HG03342 (cell line): ENCODE measurements at regions not wholly inside any gene's neighbourhood (a gene's known extent, or its start where the extent isn't known, plus 50 kb on each side); places are given as distances from the start of the nearest gene placed in this dataset.
"Not testable (repeated sequence)": the region's sequence is repeated elsewhere in the genome, so short reads cannot be mapped to it uniquely, and the experiment has no call there.

Experiments used
- ATAC-seq: cut with Tn5 transposase; IDR thresholded peaks from one replicate; pipeline ENCODE4 v1.9.1; 2021; ENCODE audit warnings: mild to moderate bottlenecking, moderate library complexity; ENCODE audit not compliant: unreplicated experiment

DNA sequence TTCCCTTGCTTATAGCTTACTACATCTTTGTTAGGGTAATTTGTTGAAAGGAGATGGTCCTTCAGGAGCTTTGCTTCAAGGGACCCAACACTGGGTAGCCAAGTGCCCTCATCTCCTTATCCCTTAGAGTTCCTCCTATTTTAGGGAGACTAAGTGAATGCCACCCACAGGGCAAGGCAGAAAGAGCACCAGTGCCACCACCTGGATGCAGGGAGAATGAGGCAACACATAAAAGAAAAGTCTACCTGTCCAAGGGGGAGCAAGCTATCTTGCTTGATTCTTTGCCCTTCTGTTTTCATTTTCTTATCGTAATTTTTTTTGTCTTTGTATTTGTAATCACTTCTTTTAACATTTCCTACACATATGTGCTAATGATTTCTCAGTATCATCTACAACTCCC lies 205.5 kb downstream of the NPR3 start:
- no peak for ATAC-seq

DNA sequence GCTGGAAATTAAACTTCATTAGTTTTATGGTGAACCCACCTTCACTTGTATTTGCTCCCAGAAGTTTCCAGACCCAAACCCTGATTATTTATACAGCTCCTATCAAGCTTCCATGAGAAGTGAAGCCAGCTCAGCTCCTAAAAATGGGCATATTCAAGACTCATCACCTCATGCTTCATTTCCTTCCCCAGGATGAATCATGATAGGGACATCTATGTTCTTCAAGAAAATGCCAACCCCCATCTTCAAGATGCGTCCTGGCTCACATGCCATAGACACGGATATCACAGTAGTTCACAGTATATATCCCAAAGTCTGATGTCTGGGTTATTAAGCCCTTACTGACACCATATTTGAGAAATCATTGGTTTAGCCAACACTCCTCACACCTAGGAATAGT lies 217.6 kb downstream of the NPR3 start:
- no peak for ATAC-seq

DNA sequence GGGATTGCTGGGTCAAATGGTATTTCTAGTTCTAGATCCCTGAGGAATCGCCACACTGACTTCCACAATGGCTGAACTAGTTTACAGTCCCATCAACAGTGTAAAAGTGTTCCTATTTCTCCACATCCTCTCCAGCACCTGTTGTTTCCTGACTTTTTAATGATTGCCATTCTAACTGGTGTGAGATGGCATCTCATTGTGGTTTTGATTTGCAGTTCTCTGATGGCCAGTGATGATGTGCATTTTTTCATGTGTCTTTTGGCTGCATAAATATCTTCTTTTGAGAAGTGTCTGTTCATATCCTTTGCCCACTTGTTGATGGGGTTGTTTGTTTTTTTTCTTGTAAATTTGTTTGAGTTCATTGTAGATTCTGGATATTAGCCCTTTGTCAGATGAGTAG lies 220.3 kb downstream of the NPR3 start:
- ATAC-seq = not testable (repeated sequence)

DNA sequence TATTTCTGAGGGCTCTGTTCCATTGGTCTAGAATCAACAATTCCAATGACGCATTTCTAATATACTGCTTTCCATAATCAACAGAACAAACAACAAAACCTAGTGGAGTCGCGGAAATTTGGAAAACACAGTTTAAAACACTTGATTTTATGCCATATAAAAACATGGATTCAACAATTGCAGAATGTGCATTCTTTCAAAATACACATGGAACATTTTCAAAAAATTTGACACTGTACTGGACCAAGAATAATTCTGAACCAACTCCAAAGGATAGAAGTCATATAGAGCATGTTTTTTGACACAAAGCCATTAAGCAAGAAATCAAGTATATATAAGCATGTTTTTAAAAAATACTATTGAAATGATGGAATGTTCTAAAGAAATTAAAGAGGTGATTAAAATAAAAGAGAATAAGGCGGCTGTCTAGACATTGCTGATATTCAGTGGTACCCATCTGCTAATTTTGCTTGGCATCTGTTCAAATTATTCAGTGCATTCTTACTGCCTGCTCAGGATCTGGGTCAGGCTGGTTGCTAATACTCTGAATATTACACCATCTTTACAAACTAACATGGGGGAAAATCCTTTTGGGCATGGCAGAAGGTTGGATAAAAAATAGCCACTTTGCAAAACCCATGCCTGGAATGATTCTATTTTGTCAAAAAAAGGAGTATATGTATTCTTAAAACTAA lies 221.3 kb downstream of the NPR3 start:
- ATAC-seq = no peak

GRCh38 chr5:32933692-32934091 lies 222.6 kb downstream of the NPR3 start:
- ATAC-seq = no peak

DNA sequence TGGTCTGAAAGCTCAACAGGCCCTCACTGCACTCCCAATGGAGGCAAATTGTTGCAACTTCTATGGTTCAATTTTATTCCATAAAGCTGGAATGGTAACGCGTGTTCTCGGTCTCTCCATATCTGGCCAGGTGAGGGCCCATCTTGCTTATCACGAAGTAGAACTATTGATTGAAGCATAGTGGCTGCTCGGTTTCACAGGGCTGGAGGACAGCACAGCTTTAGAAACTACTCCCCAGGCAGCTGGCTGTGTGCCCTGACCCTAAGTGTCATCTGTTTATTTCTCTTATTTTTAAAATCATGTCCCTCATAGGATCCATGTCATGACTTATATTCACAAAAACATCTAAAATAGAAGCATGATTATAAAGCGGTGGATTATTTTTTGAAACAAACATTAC lies 223.4 kb downstream of the NPR3 start:
- no peak for ATAC-seq

- ATAC-seq = no peak
Observed at GRCh38 chr5:32935283-32935682, 224.2 kb downstream of the NPR3 start.

- no peak for ATAC-seq
Observed at GRCh38 chr5:32936329-32936728, 225.2 kb downstream of the NPR3 start.

DNA sequence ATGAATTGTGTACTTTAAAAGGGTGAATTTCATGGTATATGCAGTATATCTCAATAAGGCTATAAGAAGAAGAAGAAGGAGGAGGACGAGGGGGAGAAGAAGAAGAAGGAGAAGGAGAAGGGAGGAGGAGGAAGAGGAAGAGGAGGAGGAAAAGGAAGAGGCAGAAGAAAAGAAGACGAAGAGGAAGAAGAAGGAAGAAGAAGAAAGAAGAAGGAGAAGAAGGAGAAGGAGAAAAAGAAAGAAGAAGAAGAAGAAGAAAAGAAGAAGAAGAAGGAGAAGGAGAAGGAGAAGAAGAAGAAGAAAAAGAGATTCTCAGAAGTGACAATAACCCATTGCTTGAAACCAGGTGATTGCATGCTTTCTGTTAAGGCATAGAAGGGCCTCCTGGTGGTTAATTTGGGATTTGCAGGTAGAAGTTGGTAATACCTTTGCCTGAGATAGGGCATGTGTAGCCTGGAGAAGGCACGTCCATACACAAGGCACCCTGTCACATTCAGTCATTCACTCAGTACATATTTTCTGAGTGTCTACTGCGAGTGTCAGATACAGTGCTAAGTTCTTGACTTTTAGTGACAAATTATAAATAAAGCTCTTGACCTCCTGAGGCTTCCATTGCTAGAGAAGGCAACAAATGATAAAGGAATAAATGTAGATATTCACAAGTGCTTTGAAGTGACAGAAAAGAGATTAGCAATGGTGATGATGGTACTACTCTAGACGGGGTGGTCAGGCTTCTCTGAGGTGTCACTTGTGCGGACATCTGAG lies 231.3 kb downstream of the NPR3 start:
- ATAC-seq = peak; percentile 93

- ATAC-seq = no peak
Observed at GRCh38 chr5:32949286-32949970, 238.3 kb downstream of the NPR3 start.

DNA sequence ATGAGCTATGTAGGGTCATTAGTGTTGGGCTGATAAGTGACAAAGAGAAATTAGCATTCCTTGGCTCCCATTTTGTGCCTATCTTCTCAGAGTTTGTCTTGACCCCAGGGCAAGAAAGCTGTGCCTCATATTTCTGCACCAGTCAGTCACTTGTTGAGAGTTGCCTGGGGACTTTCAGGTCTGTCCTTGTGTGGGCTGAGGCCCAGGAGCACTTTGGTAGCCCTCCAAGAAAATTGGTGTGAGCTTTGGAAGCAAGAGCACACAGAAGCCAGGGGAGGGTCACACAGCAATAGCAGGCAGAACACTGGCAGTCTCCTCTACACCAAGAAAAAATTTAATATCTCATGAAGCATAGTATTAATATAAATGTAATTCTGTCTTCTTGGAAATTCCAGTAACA lies 239.9 kb downstream of the NPR3 start:
- ATAC-seq = no peak

DNA sequence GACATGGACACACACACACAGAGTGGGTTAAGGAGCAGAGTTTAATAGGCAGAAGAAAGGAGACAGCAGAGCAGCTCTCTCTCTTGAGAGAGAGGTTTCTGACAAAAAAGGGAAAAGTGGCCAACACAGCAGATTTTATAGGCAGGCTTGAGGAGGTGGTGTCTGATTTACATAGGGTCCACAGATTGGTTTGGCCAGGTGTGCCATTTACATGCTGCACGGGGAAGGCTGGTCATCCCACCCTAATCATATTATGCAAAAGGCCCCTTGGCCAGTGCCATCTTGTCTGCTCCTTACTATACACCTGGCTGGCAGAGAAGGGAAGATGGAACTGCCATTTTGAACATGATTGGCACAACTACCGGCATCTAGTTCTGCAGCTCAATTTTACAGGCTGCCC lies 240.8 kb downstream of the NPR3 start:
- no peak for ATAC-seq

- not testable (repeated sequence) for ATAC-seq
Observed at GRCh38 chr5:32952421-32952820, 241.3 kb downstream of the NPR3 start.

GRCh38 chr5:32953694-32954093 lies 242.6 kb downstream of the NPR3 start:
- ATAC-seq = no peak

DNA sequence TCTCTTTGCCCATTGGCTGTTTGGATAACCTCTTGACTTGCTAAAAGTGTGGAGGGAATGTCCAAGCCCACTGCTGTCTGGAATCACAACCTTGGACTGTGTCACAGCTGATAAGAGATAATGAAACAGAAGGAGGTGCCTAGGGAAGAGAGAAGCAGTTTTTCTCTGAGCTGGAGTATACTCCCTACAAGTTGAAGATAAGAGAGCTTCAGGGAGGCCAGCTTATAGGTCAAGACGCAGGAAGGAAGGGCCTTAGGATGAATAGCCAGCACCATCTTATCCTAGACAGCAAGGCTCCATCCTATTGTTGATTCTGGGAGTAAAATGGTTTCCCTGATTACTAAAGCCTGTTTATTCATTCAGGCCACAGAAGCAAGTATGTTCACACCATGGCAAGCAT lies 244.7 kb downstream of the NPR3 start:
- ATAC-seq = no peak

DNA sequence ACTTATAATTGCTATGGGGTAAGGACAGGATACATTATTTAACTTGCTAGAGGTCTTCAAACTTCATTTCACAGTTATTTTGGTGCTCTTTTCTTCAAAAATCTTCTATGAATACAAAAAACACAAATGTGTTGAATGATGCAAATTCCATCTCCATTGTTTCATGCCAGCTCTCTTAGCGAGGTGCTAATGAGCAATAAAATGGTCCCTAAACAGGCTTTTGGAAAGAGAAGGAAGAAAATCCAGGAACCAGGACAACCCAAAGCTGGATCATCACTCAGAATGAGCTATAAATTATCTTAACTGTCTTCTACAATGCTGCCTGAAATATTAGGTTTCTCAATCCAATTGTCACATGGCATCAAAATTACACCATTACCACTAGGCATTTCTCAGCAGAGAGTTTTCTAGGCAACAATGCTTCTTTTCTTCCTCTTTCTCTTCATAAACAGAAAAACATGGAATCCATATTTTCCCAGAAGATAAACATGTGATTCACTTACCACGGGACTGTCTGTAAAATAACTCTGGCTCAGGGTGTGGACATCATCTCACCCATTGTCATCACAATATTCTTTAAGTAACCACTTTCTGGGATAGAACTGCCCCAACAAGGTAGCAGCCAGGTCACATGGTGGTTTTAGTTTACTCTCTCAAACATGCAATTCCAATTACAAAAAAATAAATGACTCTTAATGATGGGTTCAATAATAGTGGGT lies 249.4 kb downstream of the NPR3 start:
- no peak for ATAC-seq

DNA sequence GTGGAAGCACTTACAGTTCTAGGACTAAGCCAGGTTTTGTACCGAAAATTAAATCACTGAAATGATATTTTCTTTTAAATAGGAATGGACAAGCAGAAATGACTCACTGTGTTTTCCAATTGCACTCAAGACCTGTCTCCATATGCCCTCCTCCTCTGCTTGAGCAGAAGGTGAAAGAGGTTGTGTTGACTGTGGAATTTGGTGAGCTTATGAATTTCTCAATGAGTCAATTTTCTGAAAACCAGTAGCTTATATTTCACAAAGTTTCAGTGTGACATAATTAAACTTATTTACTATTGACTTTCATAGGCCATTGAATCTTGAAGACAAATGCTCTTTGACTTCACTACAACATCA lies 249.9 kb downstream of the NPR3 start:
- ATAC-seq = no peak

GRCh38 chr5:32964261-32964660 lies 253.1 kb downstream of the NPR3 start:
- no peak for ATAC-seq

- ATAC-seq = no peak
Observed at GRCh38 chr5:32973646-32974045, 262.5 kb downstream of the NPR3 start.

- ATAC-seq = no peak
Observed at GRCh38 chr5:32975656-32976375, 264.7 kb downstream of the NPR3 start.

DNA sequence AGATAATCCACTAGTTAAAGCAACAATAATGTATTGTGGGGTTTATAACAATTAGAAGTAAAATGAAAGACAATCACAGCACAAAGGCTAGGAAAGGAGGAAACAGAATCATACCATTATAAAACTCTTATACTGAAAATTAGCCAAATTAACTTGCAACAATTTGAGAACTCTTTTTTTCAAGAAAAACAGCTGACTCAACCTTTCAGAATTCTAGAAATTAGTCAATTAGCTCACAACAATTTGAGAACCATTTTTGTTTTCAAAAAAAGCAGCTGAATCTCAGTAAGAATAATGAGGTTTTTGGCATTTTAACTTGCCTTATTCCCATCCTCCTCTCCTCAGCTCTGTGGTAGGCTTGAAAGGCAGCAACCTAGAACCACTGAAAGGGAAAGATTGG lies 269.9 kb downstream of the NPR3 start:
- no peak for ATAC-seq
